SH-SY5Y (cell line): ENCODE measurements at regions not wholly inside any gene's neighbourhood (a gene's known extent, or its start where the extent isn't known, plus 50 kb on each side); places are given as distances from the start of the nearest gene placed in this dataset.

Experiments
- GATA2 ChIP-seq: IDR thresholded peaks from 2 replicates; pipeline ENCODE4 v1.6.1; 2011; ENCODE audit warnings: mild to moderate bottlenecking, low read depth, low read length
- GATA3 ChIP-seq: IDR thresholded peaks from 2 replicates; pipeline ENCODE4 v1.6.1; 2011; ENCODE audit warnings: low read depth, mild to moderate bottlenecking, low read length, moderate library complexity

GRCh38 chr3:189429019-189429418 is 202.2 kb upstream of the TP63 start:
- TF ChIP-seq GATA2 (no peak), GATA3 (no peak)

GRCh38 chr3:189430166-189430565 is 201.0 kb upstream of the TP63 start:
- no peak for TF ChIP-seq GATA2
- TF ChIP-seq GATA3: no peak

GRCh38 chr3:189446959-189447560 is 184.1 kb upstream of the TP63 start:
- TF ChIP-seq GATA3 (no peak), GATA2 (no peak)

GRCh38 chr3:189449084-189449483 is 182.1 kb upstream of the TP63 start:
- no peak for TF ChIP-seq GATA2

GRCh38 chr3:189455009-189455408 is 176.2 kb upstream of the TP63 start:
- TF ChIP-seq GATA2: no peak
- TF ChIP-seq GATA3: no peak

- no peak for TF ChIP-seq GATA2
- TF ChIP-seq GATA3: no peak
Observed at GRCh38 chr3:189455641-189456417, 175.4 kb upstream of the TP63 start.

- TF ChIP-seq GATA3: no peak
- no peak for TF ChIP-seq GATA2
Observed at GRCh38 chr3:189457201-189457607, 174.0 kb upstream of the TP63 start.

GRCh38 chr3:189457631-189458412 is 173.4 kb upstream of the TP63 start:
- TF ChIP-seq GATA2 (no peak), GATA3 (no peak)

- TF ChIP-seq GATA2: peak; percentile 97
- peak; percentile 87 for TF ChIP-seq GATA3
Observed at GRCh38 chr3:189458528-189458927, 172.7 kb upstream of the TP63 start.

- no peak for TF ChIP-seq GATA2
- TF ChIP-seq GATA3: no peak
Observed at GRCh38 chr3:189459231-189459630, 172.0 kb upstream of the TP63 start.

- no peak for TF ChIP-seq GATA3
- TF ChIP-seq GATA2: no peak
Observed at GRCh38 chr3:189460511-189460910, 170.7 kb upstream of the TP63 start.

- TF ChIP-seq GATA2: no peak
- no peak for TF ChIP-seq GATA3
Observed at GRCh38 chr3:189464799-189465198, 166.4 kb upstream of the TP63 start.

GRCh38 chr3:189466004-189466403 is 165.2 kb upstream of the TP63 start:
- TF ChIP-seq GATA3 (no peak), GATA2 (no peak)

- no peak for TF ChIP-seq GATA3
- TF ChIP-seq GATA2: no peak
Observed at GRCh38 chr3:189467451-189467850, 163.7 kb upstream of the TP63 start.
